ENCODE measurements at regions not wholly inside any gene's neighbourhood (a gene's known extent, or its start where the extent isn't known, plus 50 kb on each side); places are given as distances from the start of the nearest gene placed in this dataset.

DNA sequence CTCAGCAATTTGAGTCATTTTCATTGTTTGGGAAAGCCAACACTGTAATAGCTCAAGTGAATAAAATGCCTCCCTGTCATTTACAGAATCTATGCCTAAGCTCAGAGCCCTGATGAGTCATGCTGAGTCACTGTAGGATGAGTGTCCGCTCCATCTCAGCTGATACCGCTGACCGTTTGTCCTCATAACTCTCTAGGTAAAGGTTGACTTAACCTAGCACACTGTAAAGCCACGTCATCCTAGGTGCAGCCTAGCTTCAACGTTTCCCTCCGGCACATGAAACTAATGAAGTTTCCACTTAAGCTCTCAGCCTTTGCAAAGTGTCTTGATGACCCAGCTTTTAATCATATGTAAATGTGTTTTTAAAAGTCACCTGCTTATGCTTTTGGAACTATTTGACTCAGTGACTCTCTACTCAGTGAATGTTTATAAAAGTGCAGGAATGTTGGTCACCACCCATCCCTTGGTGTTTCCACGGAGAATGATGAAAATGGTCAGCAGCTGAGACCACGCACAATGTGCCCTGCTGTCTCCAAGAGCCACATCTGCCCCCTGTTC, 154.0 kb downstream of the PMAIP1 start:
- TF ChIP-seq, protein P1, sequence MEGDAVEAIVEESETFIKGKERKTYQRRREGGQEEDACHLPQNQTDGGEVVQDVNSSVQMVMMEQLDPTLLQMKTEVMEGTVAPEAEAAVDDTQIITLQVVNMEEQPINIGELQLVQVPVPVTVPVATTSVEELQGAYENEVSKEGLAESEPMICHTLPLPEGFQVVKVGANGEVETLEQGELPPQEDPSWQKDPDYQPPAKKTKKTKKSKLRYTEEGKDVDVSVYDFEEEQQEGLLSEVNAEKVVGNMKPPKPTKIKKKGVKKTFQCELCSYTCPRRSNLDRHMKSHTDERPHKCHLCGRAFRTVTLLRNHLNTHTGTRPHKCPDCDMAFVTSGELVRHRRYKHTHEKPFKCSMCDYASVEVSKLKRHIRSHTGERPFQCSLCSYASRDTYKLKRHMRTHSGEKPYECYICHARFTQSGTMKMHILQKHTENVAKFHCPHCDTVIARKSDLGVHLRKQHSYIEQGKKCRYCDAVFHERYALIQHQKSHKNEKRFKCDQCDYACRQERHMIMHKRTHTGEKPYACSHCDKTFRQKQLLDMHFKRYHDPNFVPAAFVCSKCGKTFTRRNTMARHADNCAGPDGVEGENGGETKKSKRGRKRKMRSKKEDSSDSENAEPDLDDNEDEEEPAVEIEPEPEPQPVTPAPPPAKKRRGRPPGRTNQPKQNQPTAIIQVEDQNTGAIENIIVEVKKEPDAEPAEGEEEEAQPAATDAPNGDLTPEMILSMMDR (IDR thresholded peaks at IDR 0.05), result no peak
- no peak for TF ChIP-seq POLR2A (IDR thresholded peaks at IDR 0.05)
- no peak for TF ChIP-seq POLR2AphosphoS5 (IDR thresholded peaks at IDR 0.05)

Measured in breast epithelium (tissue), 3 donors.